Aorta (tissue), 5 donors: ENCODE measurements at regions not wholly inside any gene's neighbourhood (a gene's known extent, or its start where the extent isn't known, plus 50 kb on each side); places are given as distances from the start of the nearest gene placed in this dataset.

Source experiments
- ATAC-seq: fragments of 200-7000 bp; cut with Tn5 transposase; one replicate; pipeline ENCODE4 v1.9.1; 2022; ENCODE audit warnings: moderate library complexity; ENCODE audit not compliant: low FRiP score
- DNase-seq, 2 donors: peaks; one replicate each; pipeline ENCODE4 v3.0.0-alpha.2; 2020
- H3K27ac ChIP-seq, 2 donors: one replicate each; pipeline ENCODE4 v1.5.1; 2013; ENCODE audit warnings: low read length in 2 of 2, mild to moderate bottlenecking in 2 of 2, moderate library complexity in 2 of 2, control low read depth in 1 of 2, inconsistent platforms in 1 of 2, low read depth in 1 of 2
- H3K27me3 ChIP-seq, 2 donors: one replicate each; pipeline ENCODE4 v1.6.1; 2013; ENCODE audit warnings: control low read depth in 1 of 2, low read length in 1 of 2, mild to moderate bottlenecking in 1 of 2, moderate library complexity in 1 of 2; ENCODE audit not compliant: insufficient read depth in 2 of 2, control insufficient read depth in 1 of 2
- H3K36me3 ChIP-seq, 2 donors: one replicate each; pipeline ENCODE4 v1.6.1; 2013; ENCODE audit warnings: control low read depth in 1 of 2, low read length in 1 of 2, mild to moderate bottlenecking in 1 of 2; ENCODE audit not compliant: insufficient read depth in 2 of 2, control insufficient read depth in 1 of 2
- H3K4me1 ChIP-seq, 2 donors: one replicate each; pipeline ENCODE4 v1.6.1; 2013; ENCODE audit warnings: low read length in 2 of 2, control low read depth in 1 of 2, mild to moderate bottlenecking in 1 of 2, moderate library complexity in 1 of 2; ENCODE audit not compliant: insufficient read depth in 2 of 2, control insufficient read depth in 1 of 2
- H3K4me3 ChIP-seq, 2 donors: one replicate each; pipeline ENCODE4 v1.5.1; 2013; ENCODE audit warnings: low read length in 2 of 2, control low read depth in 1 of 2, mild to moderate bottlenecking in 1 of 2
- H3K9me3 ChIP-seq: one replicate; pipeline ENCODE4 v1.6.1; 2013; ENCODE audit warnings: mild to moderate bottlenecking, low read length; ENCODE audit not compliant: control insufficient read depth
- WGBS, 2 donors: extraction: QIAGEN DNeasy Blood & Tissue Kit; methylation state at CpG; one replicate each; pipeline ENCODE4 v1.1.7; 2013; 5-methylcytosine and 5-hydroxymethylcytosine counted together
- intact Hi-C, 2 donors: fragments of 100-400 bp; cut with DNase I; formaldehyde crosslinking; loops; one replicate each; pipeline versions ENCODE4 v1.14.2 to v1.15.0; 2022
- donor health status: healthy with polysubstance abuse.
- donor health status: Bipolar disorder and iron deficiency.
- donor health status: DM: no; HTN: no; CAD: no.
- donor health status: DM: no; HTN: no; CAD: no.
- donor health status: DM: yes; HTN: yes; CAD: no.

DNA sequence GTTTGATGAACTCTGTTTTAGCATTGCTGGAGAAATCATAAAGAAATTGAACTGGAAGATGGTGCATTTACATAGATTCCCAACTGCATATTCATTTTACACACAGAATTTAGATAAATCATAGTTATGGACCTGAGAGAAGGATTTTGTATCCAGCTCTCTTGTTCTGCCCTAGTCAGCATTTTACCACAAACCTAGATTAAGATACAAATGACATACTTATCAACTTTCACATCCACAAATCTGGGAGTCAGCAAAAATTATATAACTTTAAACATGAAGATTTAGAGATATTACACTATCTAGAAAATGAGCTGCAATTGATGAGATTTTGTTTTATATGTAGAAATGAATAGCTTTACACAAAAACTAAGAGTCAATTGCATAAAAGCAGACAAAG, 632.8 kb downstream of the IGSF11 start:
- no peak overlapping the region for H3K4me3 ChIP-seq
- H3K36me3 ChIP-seq: no peaks in the 10 kb centered on the region
- H3K4me1 ChIP-seq: no peaks in the 10 kb centered on the region
- DNase-seq (no peak), ATAC-seq (no peak)
- H3K27ac ChIP-seq: no peak overlapping the region
- intact Hi-C loops: no loop called here
- H3K27me3 ChIP-seq: no peaks in the 10 kb centered on the region
- no peaks in the 10 kb centered on the region for H3K9me3 ChIP-seq

DNA sequence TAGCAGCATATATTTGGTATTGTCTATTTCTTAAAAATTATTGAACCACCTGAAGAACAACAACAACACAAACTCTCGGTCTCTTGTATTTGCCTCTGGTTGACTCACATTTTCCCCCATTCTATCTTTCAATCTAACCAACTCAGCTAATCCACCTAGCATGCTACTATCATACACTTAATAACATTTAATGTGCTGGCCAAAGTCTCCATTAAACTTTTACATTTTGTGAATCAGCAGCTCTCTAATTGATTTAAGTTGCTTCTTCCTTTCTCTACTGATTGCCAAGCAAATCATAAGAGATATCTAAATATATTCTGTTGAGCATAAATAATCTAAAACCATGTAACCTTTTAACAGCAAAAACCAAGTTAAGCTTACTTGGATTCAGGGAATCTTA, 631.7 kb downstream of the IGSF11 start:
- intact Hi-C loops: no loop called here
- no peak overlapping the region for H3K27ac ChIP-seq
- H3K27me3 ChIP-seq: no peaks in the 10 kb centered on the region
- H3K4me1 ChIP-seq: no peaks in the 10 kb centered on the region
- no peaks in the 10 kb centered on the region for H3K9me3 ChIP-seq
- ATAC-seq (no peak), DNase-seq (no peak)
- H3K36me3 ChIP-seq: no peaks in the 10 kb centered on the region
- 78 to 83% methylated on average over 1 of the region's 1 CpG for WGBS, 2 donors
- H3K4me3 ChIP-seq: no peak overlapping the region

DNA sequence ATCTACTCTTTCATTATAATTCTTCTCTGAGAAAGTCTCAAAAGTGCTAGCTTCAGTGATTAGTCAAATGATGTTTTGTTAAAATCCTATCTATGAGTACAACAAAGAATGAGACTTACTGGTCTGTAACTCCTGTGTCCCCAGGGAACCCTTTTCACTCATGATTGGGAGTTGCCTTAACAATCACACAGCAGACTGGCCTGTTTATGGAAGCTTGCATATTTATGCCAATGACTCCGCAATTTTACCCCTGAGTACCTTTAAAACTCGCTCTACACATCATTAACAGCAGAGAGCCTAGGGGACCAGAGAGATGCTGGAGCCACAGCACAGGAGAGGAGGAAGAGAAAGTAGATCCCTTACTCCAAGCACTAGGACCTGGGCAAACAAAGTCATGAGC, 628.1 kb downstream of the IGSF11 start:
- WGBS, 2 donors: 64 to 80% methylated on average over 2 of the region's 2 CpGs
- Histone ChIP-seq H3K27ac (no peak overlapping the region), H3K4me1 (no peaks in the 10 kb centered on the region), H3K4me3 (no peak overlapping the region), H3K36me3 (no peaks in the 10 kb centered on the region), H3K27me3 (no peaks in the 10 kb centered on the region), H3K9me3 (no peaks in the 10 kb centered on the region)
- intact Hi-C loops: no loop called here
- ATAC-seq (no peak), DNase-seq (no peak)

DNA sequence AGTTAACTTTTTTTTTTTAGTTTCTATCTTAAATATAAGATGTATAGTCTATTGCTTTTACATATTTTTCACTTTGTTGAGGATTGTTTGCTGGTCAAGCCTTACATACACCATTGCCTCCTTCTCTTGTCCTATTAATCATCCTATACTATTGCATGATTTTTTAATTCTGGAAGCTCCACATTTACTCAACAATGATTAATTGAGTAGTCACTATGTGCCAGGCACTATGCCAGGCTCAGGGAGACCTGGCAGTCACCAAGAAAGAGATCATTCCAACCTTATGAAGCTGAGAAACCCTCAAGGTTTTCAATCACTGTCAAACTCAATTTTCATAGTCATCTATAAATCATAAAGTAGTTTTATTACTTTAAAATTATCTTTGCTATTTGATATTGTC, 626.2 kb downstream of the IGSF11 start:
- no peaks in the 10 kb centered on the region for H3K4me1 ChIP-seq
- intact Hi-C loops: no loop called here
- H3K4me3 ChIP-seq: no peak overlapping the region
- no peaks in the 10 kb centered on the region for H3K9me3 ChIP-seq
- no peaks in the 10 kb centered on the region for H3K27me3 ChIP-seq
- no peak overlapping the region for H3K27ac ChIP-seq
- DNase-seq: no peak
- no peak for ATAC-seq
- H3K36me3 ChIP-seq: no peaks in the 10 kb centered on the region

DNA sequence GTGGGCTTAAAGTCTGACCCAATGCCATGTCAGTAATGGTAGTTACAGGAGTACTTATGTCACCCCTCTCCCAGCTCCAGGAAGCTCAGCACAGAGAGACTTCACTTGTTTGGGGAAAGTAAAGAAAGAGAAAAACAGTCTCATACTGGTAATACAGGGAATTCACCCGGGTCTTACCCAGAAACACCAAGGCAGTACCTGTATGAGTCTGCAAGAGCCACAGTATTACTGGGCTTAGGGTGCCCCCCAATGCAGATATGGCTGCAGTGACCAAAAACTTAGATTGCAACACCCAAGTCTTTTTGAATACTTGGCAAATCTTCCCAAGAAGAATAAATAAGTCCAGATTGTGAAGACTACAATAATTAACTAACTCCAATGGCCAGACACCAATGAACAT, 622.1 kb downstream of the IGSF11 start:
- H3K4me3 ChIP-seq: no peak overlapping the region
- no peak for ATAC-seq
- intact Hi-C loops: no loop called here
- no peaks in the 10 kb centered on the region for H3K27me3 ChIP-seq
- DNase-seq: no peak
- no peaks in the 10 kb centered on the region for H3K9me3 ChIP-seq
- WGBS, 2 donors: 64 to 75% methylated on average over 1 of the region's 1 CpG
- no peak overlapping the region for H3K27ac ChIP-seq
- no peaks in the 10 kb centered on the region for H3K36me3 ChIP-seq
- no peaks in the 10 kb centered on the region for H3K4me1 ChIP-seq

DNA sequence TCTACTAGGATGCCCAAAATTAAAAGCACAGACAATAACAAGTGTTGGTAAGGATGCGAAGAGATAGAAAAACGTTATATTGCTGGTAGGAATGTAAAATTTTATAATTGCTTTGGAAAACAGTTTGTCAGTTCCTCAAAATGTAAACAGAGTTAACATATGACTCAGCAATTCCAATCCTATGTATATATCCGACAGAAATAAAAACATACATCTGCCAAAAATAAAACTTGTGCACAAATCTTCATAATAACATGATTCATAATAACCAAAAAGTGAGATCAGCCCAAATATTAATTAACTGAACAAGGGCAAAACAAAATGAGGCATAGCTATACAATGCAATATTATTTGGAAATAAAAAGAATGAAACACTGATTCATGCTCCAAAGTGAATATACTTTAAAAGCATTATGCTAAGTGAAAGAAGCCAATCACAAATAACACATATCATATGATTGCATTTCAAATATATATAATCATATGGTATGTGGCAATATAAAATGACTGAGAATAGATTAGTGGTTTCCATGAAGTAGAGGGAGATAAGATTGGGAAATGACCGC, 609.3 kb downstream of the IGSF11 start:
- ATAC-seq: no peak
- no peak for DNase-seq
- Histone ChIP-seq H3K36me3 (no peaks in the 10 kb centered on the region), H3K4me1 (no peaks in the 10 kb centered on the region), H3K27ac (no peak overlapping the region), H3K27me3 (no peaks in the 10 kb centered on the region), H3K4me3 (no peak overlapping the region), H3K9me3 (no peaks in the 10 kb centered on the region)
- intact Hi-C loops: no loop called here
- 38 to 57% methylated on average over 4 of the region's 4 CpGs for WGBS, 2 donors

DNA sequence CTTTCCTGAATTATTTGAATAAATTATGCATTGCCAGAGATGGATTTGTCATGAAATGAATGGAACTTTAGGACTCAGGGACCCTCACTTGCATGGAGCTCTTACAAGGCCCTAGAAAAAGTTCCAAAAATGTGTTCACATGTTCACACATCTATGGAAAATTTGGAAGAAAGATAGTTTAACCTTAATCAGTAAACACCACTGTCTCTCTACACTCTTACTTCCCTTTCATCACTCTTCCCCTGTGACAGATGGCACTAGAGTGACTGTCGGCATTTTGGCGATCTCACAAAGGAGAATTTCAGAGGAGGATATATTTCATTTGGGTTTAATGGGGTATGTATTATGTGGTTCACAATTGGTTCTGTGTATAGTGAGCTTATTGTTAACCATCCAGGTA, 600.8 kb downstream of the IGSF11 start:
- intact Hi-C loops: no loop called here
- WGBS, 2 donors: 74 to 79% methylated on average over 2 of the region's 2 CpGs

DNA sequence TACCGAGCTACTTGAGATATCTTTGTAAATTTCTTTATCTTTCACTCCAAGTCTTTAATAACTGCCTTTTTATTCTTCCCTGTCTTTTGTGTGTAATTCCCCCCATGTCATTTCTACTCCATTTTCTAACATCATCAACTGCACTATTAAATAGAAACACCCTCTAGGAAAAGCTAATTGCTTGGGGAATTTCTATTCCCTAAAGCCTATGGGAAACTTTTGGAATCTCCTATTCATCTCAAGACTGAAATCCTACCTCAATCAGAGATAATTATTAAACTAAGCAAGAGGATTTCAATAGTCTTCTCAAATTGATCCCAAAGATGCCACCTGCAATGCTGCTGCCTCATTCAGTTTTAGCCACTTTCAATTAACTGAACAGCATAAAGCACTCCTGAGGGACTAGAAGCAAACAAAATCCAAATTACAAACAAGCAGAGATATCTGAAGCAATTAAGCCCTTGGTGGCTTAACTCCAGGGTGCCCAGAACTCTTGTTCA, 598.7 kb downstream of the IGSF11 start:
- no peaks in the 10 kb centered on the region for H3K36me3 ChIP-seq
- no peaks in the 10 kb centered on the region for H3K9me3 ChIP-seq
- ATAC-seq: no peak
- 72 to 73% methylated on average over 1 of the region's 1 CpG for WGBS, 2 donors
- no peaks in the 10 kb centered on the region for H3K4me1 ChIP-seq
- H3K27ac ChIP-seq: no peak overlapping the region
- no peak for DNase-seq
- no peak overlapping the region for H3K4me3 ChIP-seq
- intact Hi-C loops: no loop called here
- H3K27me3 ChIP-seq: no peaks in the 10 kb centered on the region

More for the DNA sequence above, 600.8 kb downstream of the IGSF11 start:
- no peaks in the 10 kb centered on the region for H3K27me3 ChIP-seq
- H3K36me3 ChIP-seq: no peaks in the 10 kb centered on the region
- no peak overlapping the region for H3K27ac ChIP-seq
- DNase-seq (no peak), ATAC-seq (no peak)
- H3K4me3 ChIP-seq: no peak overlapping the region
- no peaks in the 10 kb centered on the region for H3K4me1 ChIP-seq
- H3K9me3 ChIP-seq: no peaks in the 10 kb centered on the region

DNA sequence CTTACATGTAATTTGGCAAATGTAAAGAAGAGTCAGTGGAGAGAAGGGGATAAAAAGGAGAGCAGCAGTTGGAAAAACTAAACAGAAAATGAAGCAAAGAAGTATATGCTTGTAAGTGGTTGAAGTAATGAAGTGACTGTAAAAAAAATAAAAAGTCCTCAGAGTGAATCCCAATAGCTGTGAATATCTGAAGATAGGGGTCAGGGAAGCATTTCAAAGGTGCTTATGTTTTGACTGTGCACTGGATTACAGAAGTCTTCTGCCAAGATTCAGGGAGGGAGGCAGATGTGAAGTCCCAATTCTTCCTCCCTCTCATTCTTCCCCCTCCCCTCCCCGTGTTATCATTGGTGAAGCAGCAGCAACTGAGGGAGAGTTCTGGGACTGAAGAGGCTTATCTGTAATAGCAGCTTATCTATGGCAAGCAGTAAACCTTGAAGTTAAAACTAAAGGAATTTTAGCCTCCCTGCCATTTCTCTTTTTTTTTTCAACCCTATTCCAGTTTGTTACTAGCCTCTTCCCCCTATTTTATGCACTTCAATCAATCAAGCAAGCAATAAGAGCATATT, 597.9 kb downstream of the IGSF11 start:
- H3K4me1 ChIP-seq: no peaks in the 10 kb centered on the region
- H3K27me3 ChIP-seq: no peaks in the 10 kb centered on the region
- H3K27ac ChIP-seq: no peak overlapping the region
- no peak overlapping the region for H3K4me3 ChIP-seq
- DNase-seq (no peak), ATAC-seq (no peak)
- H3K9me3 ChIP-seq: no peaks in the 10 kb centered on the region
- WGBS, 2 donors: 0 to 17% methylated on average over 1 of the region's 1 CpG
- intact Hi-C loops: no loop called here
- H3K36me3 ChIP-seq: no peaks in the 10 kb centered on the region
